Sigmoid colon (tissue), 6 donors: ENCODE measurements at regions not wholly inside any gene's neighbourhood (a gene's known extent, or its start where the extent isn't known, plus 50 kb on each side); places are given as distances from the start of the nearest gene placed in this dataset.

Source experiments
- DNase-seq: peaks from one replicate; pipeline ENCODE4 v3.0.0-alpha.2; 2019
- H3K27ac ChIP-seq, 4 donors: fragments of 200-600 bp; sonication (generic); one replicate each; pipeline ENCODE4 v1.5.1; 2016 to 2019; ENCODE audit warnings: mild to moderate bottlenecking in 1 of 4
- H3K27me3 ChIP-seq, 3 donors: fragments of 200-600 bp; sonication (generic); one replicate each; pipeline ENCODE4 v1.5.1; 2019; ENCODE audit warnings: mild to moderate bottlenecking in 1 of 3
- H3K36me3 ChIP-seq, 4 donors: fragments of 200-600 bp; sonication (generic); one replicate each; pipeline ENCODE4 v1.5.1; 2016 to 2019
- H3K4me1 ChIP-seq, 4 donors: fragments of 200-600 bp; sonication (generic); one replicate each; pipeline ENCODE4 v1.5.1; 2017 to 2019
- H3K4me3 ChIP-seq, 4 donors: fragments of 200-600 bp; sonication (generic); one replicate each; pipeline ENCODE4 v1.5.1; 2017 to 2019; ENCODE audit warnings: mild to moderate bottlenecking in 2 of 4, moderate library complexity in 1 of 4
- H3K9me3 ChIP-seq, 4 donors: fragments of 200-600 bp in 3 of 4; sonication (generic) in 3 of 4; one replicate each; pipeline versions ENCODE4 v1.5.1 to v1.6.1; 2013 to 2019
- CTCF ChIP-seq, 4 experiments: fragments of 450-650 bp in 3 of 4; fragments of 200-600 bp in 1 of 4; IDR thresholded peaks; one replicate each; pipeline ENCODE4 v1.5.1; 2016 to 2019; ENCODE audit warnings: antibody characterized with exemption in 4 of 4, mild to moderate bottlenecking in 3 of 4, moderate library complexity in 2 of 4
- EP300 ChIP-seq, 4 donors: sonication (generic); formaldehyde crosslinking; IDR thresholded peaks; one replicate each; pipeline ENCODE4 v1.6.1; 2017; ENCODE audit warnings: antibody characterized with exemption in 4 of 4
- POLR2A ChIP-seq, 2 donors: fragments of 450-650 bp; IDR thresholded peaks; one replicate each; pipeline ENCODE4 v1.6.1; 2016; ENCODE audit warnings: antibody characterized with exemption in 2 of 2, mild to moderate bottlenecking in 2 of 2, moderate library complexity in 2 of 2
- POLR2AphosphoS5 ChIP-seq, 4 donors: sonication (generic); formaldehyde crosslinking; IDR thresholded peaks; one replicate each; pipeline ENCODE4 v1.6.1; 2017; ENCODE audit warnings: antibody characterized with exemption in 4 of 4
- WGBS, 2 donors: extraction: QIAGEN DNeasy Blood & Tissue Kit; methylation state at CpG; one replicate each; pipeline ENCODE4 v1.1.7; 2013; 5-methylcytosine and 5-hydroxymethylcytosine counted together
- intact Hi-C: fragments of 100-400 bp; cut with DNase I; formaldehyde crosslinking; loops from one replicate; pipeline ENCODE4 v1.15.1; 2023
- donor health status: healthy with polysubstance abuse.
- donor health status: healthy.

- Histone ChIP-seq H3K27ac (no peak overlapping the region), H3K9me3 (no peaks in the 10 kb centered on the region), H3K36me3 (no peaks in the 10 kb centered on the region), H3K4me3 (no peak overlapping the region), H3K27me3 (peaks cover 0 to 3% (median 0%) of the 10 kb centered on the region in 3 donors), H3K4me1 (no peaks in the 10 kb centered on the region)
- WGBS, 2 donors: 50 to 71% methylated on average over 3 of the region's 3 CpGs
- no peak for TF ChIP-seq POLR2AphosphoS5 (IDR thresholded peaks at IDR 0.05)
- no peak for TF ChIP-seq EP300 (IDR thresholded peaks at IDR 0.05)
- no peak for TF ChIP-seq CTCF (IDR thresholded peaks at IDR 0.05)
- TF ChIP-seq POLR2A (IDR thresholded peaks at IDR 0.05): no peak
- intact Hi-C loops: no loop called here
- no peak for DNase-seq
These were observed 1067.9 kb downstream of the BCL11B start for GRCh38 chr14:98204139-98204538.

- Histone ChIP-seq H3K4me3 (no peak overlapping the region), H3K9me3 (no peaks in the 10 kb centered on the region), H3K27ac (no peak overlapping the region), H3K36me3 (no peaks in the 10 kb centered on the region), H3K27me3 (no peaks in the 10 kb centered on the region), H3K4me1 (no peaks in the 10 kb centered on the region)
- WGBS, 2 donors: 84 to 91% methylated on average over 10 of the region's 10 CpGs
- TF ChIP-seq POLR2A (IDR thresholded peaks at IDR 0.05) (no peak), CTCF (IDR thresholded peaks at IDR 0.05) (no peak), EP300 (IDR thresholded peaks at IDR 0.05) (no peak), POLR2AphosphoS5 (IDR thresholded peaks at IDR 0.05) (no peak)
- intact Hi-C loops: no loop called here
- DNase-seq: no peak
These were observed 1064.6 kb downstream of the BCL11B start for GRCh38 chr14:98207415-98207814.

- Histone ChIP-seq H3K4me1 (no peaks in the 10 kb centered on the region), H3K9me3 (no peaks in the 10 kb centered on the region), H3K4me3 (no peak overlapping the region), H3K27me3 (no peaks in the 10 kb centered on the region), H3K27ac (no peak overlapping the region), H3K36me3 (no peaks in the 10 kb centered on the region)
- intact Hi-C loops: no loop called here
- no peak for DNase-seq
- TF ChIP-seq EP300 (IDR thresholded peaks at IDR 0.05) (no peak), CTCF (IDR thresholded peaks at IDR 0.05) (no peak), POLR2AphosphoS5 (IDR thresholded peaks at IDR 0.05) (no peak), POLR2A (IDR thresholded peaks at IDR 0.05) (no peak)
These were observed 1063.8 kb downstream of the BCL11B start for GRCh38 chr14:98208211-98208611.

GRCh38 chr14:98208943-98209342 lies 1063.1 kb downstream of the BCL11B start:
- H3K4me1 ChIP-seq: no peaks in the 10 kb centered on the region
- intact Hi-C loops: no loop called here
- H3K27me3 ChIP-seq: no peaks in the 10 kb centered on the region
- H3K9me3 ChIP-seq: no peaks in the 10 kb centered on the region
- no peak overlapping the region for H3K27ac ChIP-seq
- no peaks in the 10 kb centered on the region for H3K36me3 ChIP-seq
- H3K4me3 ChIP-seq: no peak overlapping the region
- TF ChIP-seq EP300 (IDR thresholded peaks at IDR 0.05) (no peak), POLR2AphosphoS5 (IDR thresholded peaks at IDR 0.05) (no peak), POLR2A (IDR thresholded peaks at IDR 0.05) (no peak), CTCF (IDR thresholded peaks at IDR 0.05) (no peak)
- no peak for DNase-seq
- WGBS, 2 donors: 70 to 93% methylated on average over 4 of the region's 4 CpGs

GRCh38 chr14:98210045-98210672 lies 1061.8 kb downstream of the BCL11B start:
- H3K27me3 ChIP-seq: no peaks in the 10 kb centered on the region
- intact Hi-C loops: no loop called here
- WGBS, 2 donors: 35 to 63% methylated on average over 12 of the region's 12 CpGs

More at GRCh38 chr14:98210045-98210672, 1061.8 kb downstream of the BCL11B start:
- no peak overlapping the region for H3K27ac ChIP-seq
- H3K4me3 ChIP-seq: no peak overlapping the region
- no peak for DNase-seq
- H3K4me1 ChIP-seq: no peaks in the 10 kb centered on the region
- no peaks in the 10 kb centered on the region for H3K9me3 ChIP-seq
- H3K36me3 ChIP-seq: no peaks in the 10 kb centered on the region
- no peak for TF ChIP-seq POLR2AphosphoS5 (IDR thresholded peaks at IDR 0.05)
- no peak for TF ChIP-seq CTCF (IDR thresholded peaks at IDR 0.05)
